ENCODE measurements at regions not wholly inside any gene's neighbourhood (a gene's known extent, or its start where the extent isn't known, plus 50 kb on each side); places are given as distances from the start of the nearest gene placed in this dataset.

- no peak for TF ChIP-seq CTCF (IDR thresholded peaks at IDR 0.05)
- TF ChIP-seq POLR2A (IDR thresholded peaks at IDR 0.05): no peak
Measured at GRCh38 chr6:148265054-148265453, 77.6 kb upstream of the SASH1 start.

All from body of pancreas (tissue), 4 donors.